ENCODE measurements at regions not wholly inside any gene's neighbourhood (a gene's known extent, or its start where the extent isn't known, plus 50 kb on each side); places are given as distances from the start of the nearest gene placed in this dataset.

DNA sequence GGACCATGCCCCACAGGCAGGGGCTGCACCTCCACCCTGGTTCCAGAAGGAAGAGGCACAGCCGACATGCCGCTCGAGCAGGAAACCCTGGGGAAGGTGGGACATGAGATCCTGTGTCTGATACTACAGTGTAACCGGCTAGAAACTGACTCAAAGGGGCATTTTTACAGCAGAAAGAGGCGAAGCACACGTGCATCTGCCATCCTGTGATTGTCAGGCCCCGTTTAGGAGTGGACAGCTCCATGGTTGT is 62.7 kb downstream of the SIK1 start:
- no peak for DNase-seq (ENCODE audit: low read depth)

- DNase-seq (ENCODE audit: low read depth), result no peak
These were observed 63.2 kb downstream of the SIK1 start for GRCh38 chr21:43363506-43364260.

GRCh38 chr21:43362915-43363314 is 64.0 kb downstream of the SIK1 start:
- DNase-seq (ENCODE audit: low read depth), result peak; percentile 94

DNA sequence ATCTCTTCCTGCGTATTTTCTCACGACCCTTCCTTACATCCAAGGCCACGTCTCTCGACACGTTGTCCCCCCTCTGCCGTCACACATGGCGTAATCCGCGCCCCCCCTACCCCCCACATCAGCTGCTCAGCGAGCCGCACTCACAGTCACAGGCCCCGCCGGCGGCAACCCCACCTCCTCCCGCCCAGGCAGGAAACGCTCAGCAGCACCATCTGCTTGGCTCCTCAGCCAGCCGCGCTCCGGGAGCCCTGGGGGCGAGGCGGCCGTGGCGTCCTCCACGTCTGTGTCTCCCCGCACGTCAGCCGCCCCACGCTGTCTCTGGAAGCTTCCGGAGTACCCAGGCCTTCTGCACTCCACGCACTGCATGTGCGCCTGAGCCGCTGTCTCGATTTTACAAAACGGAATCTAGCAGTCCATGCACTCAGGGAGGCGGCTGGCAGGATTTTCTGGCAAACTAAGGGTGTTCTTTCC is 64.6 kb downstream of the SIK1 start:
- peak; percentile 60 for DNase-seq (ENCODE audit: low read depth)

GRCh38 chr21:43361493-43362296 is 65.2 kb downstream of the SIK1 start:
- DNase-seq (ENCODE audit: low read depth), result peak; percentile 74

DNA sequence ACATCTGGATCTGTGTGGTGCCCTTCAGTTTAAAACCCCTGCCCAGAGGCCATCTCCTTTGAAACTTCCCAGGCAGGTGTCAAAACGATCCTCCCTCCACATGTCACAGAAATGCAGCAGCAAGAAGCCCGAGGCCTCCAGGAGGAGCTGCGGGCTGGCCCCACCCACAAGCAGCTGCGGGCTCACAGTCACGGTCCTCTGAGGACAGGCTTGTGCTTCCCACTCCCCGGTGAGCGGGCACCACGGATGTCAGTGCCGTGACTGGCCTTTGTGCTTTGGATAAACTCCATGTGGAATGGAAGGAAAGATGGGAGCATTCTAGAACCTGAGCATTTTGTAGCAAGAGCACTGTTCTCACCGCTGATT is 65.8 kb downstream of the SIK1 start:
- peak; percentile 82 for DNase-seq (ENCODE audit: low read depth)

GRCh38 chr21:43360441-43361126 is 66.3 kb downstream of the SIK1 start:
- no peak for DNase-seq (ENCODE audit: low read depth)

DNA sequence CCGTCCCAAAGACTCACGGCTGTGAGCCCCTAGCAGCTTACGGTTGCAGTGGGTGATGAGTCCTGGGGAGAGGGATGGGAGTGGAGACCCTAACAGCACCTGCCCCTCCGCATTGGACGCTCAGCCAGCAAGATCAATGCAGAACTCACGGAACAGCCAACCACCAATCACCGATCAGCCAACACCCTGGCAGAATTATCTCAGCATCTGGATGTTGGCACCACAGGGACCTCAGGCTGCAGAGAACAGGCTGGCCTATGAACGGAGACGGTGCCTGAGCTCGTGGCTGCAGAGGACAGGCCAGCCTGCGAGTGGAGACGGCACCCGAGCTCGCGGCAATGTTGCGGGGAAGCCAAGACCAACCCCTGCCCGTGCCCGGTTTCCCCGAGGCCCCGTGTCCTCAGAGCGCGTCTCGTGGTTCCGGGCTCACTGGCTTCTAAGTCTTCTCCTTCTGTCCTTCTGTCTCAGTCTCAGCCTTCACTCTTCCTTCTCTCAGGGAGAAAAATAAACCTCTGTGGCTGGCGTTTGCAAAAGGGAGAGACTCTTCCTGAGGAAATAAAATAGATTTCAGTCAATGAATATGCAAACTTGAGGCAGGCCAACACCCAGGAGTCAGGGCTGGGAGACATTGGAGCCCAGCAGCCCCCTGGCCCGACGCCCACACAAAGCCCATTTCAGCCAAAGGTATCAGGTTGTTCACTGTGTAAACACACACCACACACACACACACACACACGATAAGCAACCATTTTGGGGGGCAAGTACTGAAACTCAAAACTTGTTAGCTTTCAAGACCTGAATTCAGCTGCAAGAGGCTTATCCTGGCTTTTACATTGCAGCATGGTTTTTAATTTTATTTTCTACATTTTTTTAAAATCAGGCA is 67.8 kb downstream of the SIK1 start:
- no peak for DNase-seq (ENCODE audit: low read depth)

DNA sequence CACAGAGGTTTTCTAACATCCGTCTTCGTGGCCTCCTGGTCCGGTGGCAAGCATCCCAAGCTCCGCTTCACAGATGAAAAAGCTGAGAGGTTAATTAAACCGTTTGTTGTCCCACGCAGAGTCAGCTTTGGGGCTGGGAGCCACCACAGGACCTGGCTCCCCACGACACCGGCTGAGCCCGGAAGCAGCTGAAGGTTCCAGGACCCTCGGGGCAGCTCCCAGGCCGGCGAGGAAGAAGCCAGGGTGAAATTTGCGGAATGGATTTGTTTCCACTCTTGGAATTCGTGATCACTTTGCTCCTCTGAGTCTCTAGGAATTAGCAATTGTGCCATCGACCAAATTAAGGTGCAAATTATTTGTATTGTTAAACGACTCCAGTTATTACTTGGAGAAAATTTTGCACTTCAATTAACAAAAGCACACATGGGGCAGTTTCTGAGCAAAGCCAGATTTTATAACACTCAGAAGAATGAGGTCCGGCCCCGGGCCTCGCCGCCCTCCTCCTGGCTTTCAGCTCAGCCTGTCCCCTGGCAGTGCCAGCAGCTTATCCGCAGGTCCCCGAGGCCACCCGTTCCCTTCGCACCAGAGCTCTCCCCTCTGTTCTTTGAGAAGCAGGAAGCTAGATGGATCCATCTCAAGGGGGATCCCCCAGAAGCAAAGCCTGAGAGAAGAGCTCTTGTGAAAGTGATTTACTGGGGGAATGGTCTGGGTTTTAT is 69.1 kb downstream of the SIK1 start:
- DNase-seq (ENCODE audit: low read depth), result no peak

DNA sequence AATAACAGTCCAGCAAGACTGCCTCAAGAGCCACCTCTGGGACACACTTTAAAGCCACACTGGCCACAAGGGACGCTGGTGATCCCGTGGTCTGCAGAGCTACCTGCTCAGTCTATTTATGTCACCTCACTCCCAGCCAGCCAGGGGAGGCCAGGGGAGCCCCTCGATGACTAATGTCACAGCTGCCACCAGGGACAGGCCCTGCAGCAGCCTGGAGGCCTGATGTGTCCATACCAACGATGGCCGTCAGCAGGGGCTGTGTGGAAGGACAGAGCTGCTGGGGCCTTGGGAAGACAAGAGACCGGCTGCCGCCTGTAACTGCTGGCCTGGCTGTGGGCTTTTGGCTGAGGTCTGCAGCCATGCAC is 71.0 kb downstream of the SIK1 start:
- DNase-seq (ENCODE audit: low read depth), result peak; percentile 72

GRCh38 chr21:43355266-43355924 is 71.5 kb downstream of the SIK1 start:
- no peak for DNase-seq (ENCODE audit: low read depth)

- DNase-seq (ENCODE audit: low read depth), result no peak
These were observed 72.3 kb downstream of the SIK1 start for GRCh38 chr21:43354666-43355065.

- DNase-seq (ENCODE audit: low read depth), result no peak
These were observed 72.9 kb downstream of the SIK1 start for GRCh38 chr21:43354026-43354420.

- DNase-seq (ENCODE audit: low read depth), result no peak
These were observed 73.5 kb downstream of the SIK1 start for GRCh38 chr21:43353282-43354025.

DNA sequence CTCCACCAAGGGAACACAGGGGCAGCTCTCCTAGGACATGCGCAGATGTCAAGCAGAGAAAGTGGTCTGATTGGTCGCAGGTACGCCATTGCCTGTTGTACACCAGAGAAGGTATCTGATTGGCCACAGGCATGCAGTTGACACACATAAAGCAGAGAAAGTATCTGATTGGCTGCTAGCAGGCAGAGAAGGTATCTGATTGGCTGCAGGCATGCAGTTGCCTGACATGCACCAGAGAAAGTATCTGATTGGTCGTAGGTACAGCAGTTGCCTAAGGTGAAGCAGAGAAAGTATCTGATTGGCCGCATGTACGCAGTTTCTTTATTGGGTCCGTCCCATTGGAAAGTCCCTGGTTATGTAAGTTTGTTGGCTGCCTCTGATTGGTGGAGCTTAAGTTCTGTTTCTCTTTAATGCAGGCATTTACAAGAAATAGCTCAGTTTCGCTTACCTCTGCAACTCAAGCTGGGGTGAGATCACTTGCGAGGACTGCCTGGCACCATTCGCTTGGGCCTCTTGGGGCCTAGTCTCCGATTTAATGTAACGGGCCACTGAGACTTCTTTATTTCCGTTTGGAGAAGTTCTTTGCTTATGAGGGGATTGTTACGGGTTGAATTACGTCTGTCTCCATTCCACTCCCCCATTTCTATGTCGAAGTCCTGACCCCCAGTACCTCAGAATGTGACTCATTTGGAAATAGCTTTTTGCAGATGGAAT is 74.2 kb downstream of the SIK1 start:
- DNase-seq (ENCODE audit: low read depth), result no peak

DNA sequence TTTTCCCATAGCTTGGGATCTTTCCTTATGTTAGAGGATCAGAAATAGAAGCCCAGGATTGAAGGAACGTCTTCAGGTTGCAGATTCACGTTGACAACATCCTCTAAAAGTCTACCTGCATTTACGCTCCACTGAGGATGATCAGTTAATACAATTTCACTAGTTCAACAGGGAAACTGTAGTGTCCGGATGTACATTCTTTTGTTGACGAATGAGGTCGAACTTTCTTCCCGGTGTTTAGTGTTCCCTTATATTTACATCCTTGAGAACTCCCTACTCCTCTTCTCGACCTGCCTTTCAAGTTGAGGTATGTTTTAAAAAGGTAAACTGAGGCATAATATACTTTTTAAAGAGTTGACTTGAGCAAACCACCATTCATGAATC is 74.8 kb downstream of the SIK1 start:
- no peak for DNase-seq (ENCODE audit: low read depth)

- DNase-seq (ENCODE audit: low read depth), result no peak
These were observed 75.3 kb downstream of the SIK1 start for GRCh38 chr21:43351501-43352153.

GRCh38 chr21:43349644-43350043 is 77.3 kb downstream of the SIK1 start:
- no peak for DNase-seq (ENCODE audit: low read depth)
